ENCODE measurements at regions not wholly inside any gene's neighbourhood (a gene's known extent, or its start where the extent isn't known, plus 50 kb on each side); places are given as distances from the start of the nearest gene placed in this dataset.

GRCh38 chr5:170169996-170170395 is 62.8 kb upstream of the C5orf58 start:
- Histone ChIP-seq H3K23ac (ENCODE audit: low read length) (no peak overlapping the region), H3K4me3 (ENCODE audit: low read depth, low read length) (no peak overlapping the region), H3K36me3 (ENCODE audit: control insufficient read depth in 1 of 2, insufficient read depth in 2 of 2, low read length in 2 of 2) (no peaks in the 10 kb centered on the region), H2BK120ac (ENCODE audit: insufficient read depth, low read length, poor library complexity) (no peak overlapping the region), H2AK5ac (ENCODE audit: low read length) (no peak overlapping the region), H3K79me1 (ENCODE audit: low read length) (no peaks in the 10 kb centered on the region), H4K91ac (ENCODE audit: low read depth, low read length) (no peak overlapping the region), H3K27ac (ENCODE audit: low read depth, low read length) (no peak overlapping the region), H2AFZ (ENCODE audit: insufficient read depth, low read length, poor library complexity) (no peak overlapping the region), H3K9ac (ENCODE audit: low read length) (no peak overlapping the region), H3K14ac (ENCODE audit: low read length) (no peak overlapping the region), H3K9me3 (ENCODE audit: insufficient read depth, low read depth, low read length) (no peaks in the 10 kb centered on the region), H4K12ac (ENCODE audit: low read depth, low read length) (no peak overlapping the region), H3K4me1 (ENCODE audit: control insufficient read depth in 1 of 2, insufficient read depth in 2 of 2, low read length in 2 of 2) (no peaks in the 10 kb centered on the region), H3K4me2 (ENCODE audit: low read length) (no peak overlapping the region), H3K4ac (ENCODE audit: low read depth, low read length) (no peak overlapping the region), H3K27me3 (ENCODE audit: insufficient read depth, low read length) (no peaks in the 10 kb centered on the region), H3K18ac (ENCODE audit: low read length) (no peak overlapping the region), H4K8ac (ENCODE audit: low read depth, low read length) (no peak overlapping the region), H2BK12ac (ENCODE audit: low read length) (no peak overlapping the region), H2BK5ac (ENCODE audit: low read depth, low read length, poor library complexity) (no peak overlapping the region), H3K79me2 (ENCODE audit: control insufficient read depth, insufficient read depth, low read length, poor library complexity) (no peaks in the 10 kb centered on the region)
- no peak for DNase-seq
- WGBS (ENCODE audit: extremely low coverage, insufficient coverage, insufficient read length) = no CpG with 5 or more reads among the region's 4 CpGs

- H3K79me1 ChIP-seq (ENCODE audit: low read length) = no peaks in the 10 kb centered on the region
- no peak overlapping the region for H2BK120ac ChIP-seq (ENCODE audit: insufficient read depth, low read length, poor library complexity)
- H3K9me3 ChIP-seq (ENCODE audit: insufficient read depth, low read depth, low read length) = no peaks in the 10 kb centered on the region
- H3K4ac ChIP-seq (ENCODE audit: low read depth, low read length) = no peak overlapping the region
- no peak overlapping the region for H3K18ac ChIP-seq (ENCODE audit: low read length)
- H3K36me3 ChIP-seq (ENCODE audit: control insufficient read depth in 1 of 2, insufficient read depth in 2 of 2, low read length in 2 of 2) = no peaks in the 10 kb centered on the region
- H2AFZ ChIP-seq (ENCODE audit: insufficient read depth, low read length, poor library complexity) = no peak overlapping the region
- no peaks in the 10 kb centered on the region for H3K4me1 ChIP-seq (ENCODE audit: control insufficient read depth in 1 of 2, insufficient read depth in 2 of 2, low read length in 2 of 2)
- no peak overlapping the region for H4K91ac ChIP-seq (ENCODE audit: low read depth, low read length)
- H4K12ac ChIP-seq (ENCODE audit: low read depth, low read length) = no peak overlapping the region
- no peak overlapping the region for H2BK5ac ChIP-seq (ENCODE audit: low read depth, low read length, poor library complexity)
- no peak overlapping the region for H3K4me2 ChIP-seq (ENCODE audit: low read length)
- no peak overlapping the region for H2BK12ac ChIP-seq (ENCODE audit: low read length)
- H2AK5ac ChIP-seq (ENCODE audit: low read length) = no peak overlapping the region
- no peak overlapping the region for H3K23ac ChIP-seq (ENCODE audit: low read length)
- no peak overlapping the region for H3K4me3 ChIP-seq (ENCODE audit: low read depth, low read length)
- no peak overlapping the region for H3K9ac ChIP-seq (ENCODE audit: low read length)
- no peaks in the 10 kb centered on the region for H3K79me2 ChIP-seq (ENCODE audit: control insufficient read depth, insufficient read depth, low read length, poor library complexity)
- no peak overlapping the region for H4K8ac ChIP-seq (ENCODE audit: low read depth, low read length)
- H3K27me3 ChIP-seq (ENCODE audit: insufficient read depth, low read length) = no peaks in the 10 kb centered on the region
- WGBS (ENCODE audit: extremely low coverage, insufficient coverage, insufficient read length) = no CpG with 5 or more reads among the region's 4 CpGs
- no peak overlapping the region for H3K14ac ChIP-seq (ENCODE audit: low read length)
- no peak overlapping the region for H3K27ac ChIP-seq (ENCODE audit: low read depth, low read length)
- DNase-seq = no peak
Observed at GRCh38 chr5:170171811-170172210, 61.0 kb upstream of the C5orf58 start.

GRCh38 chr5:170173227-170173626 is 59.6 kb upstream of the C5orf58 start:
- Histone ChIP-seq H3K36me3 (ENCODE audit: control insufficient read depth in 1 of 2, insufficient read depth in 2 of 2, low read length in 2 of 2) (no peaks in the 10 kb centered on the region), H3K27me3 (ENCODE audit: insufficient read depth, low read length) (no peaks in the 10 kb centered on the region), H4K91ac (ENCODE audit: low read depth, low read length) (no peak overlapping the region), H3K4ac (ENCODE audit: low read depth, low read length) (no peak overlapping the region), H2BK12ac (ENCODE audit: low read length) (no peak overlapping the region), H2AFZ (ENCODE audit: insufficient read depth, low read length, poor library complexity) (no peak overlapping the region), H3K4me3 (ENCODE audit: low read depth, low read length) (no peak overlapping the region), H3K27ac (ENCODE audit: low read depth, low read length) (no peak overlapping the region), H4K8ac (ENCODE audit: low read depth, low read length) (no peak overlapping the region), H2BK120ac (ENCODE audit: insufficient read depth, low read length, poor library complexity) (no peak overlapping the region), H3K9ac (ENCODE audit: low read length) (no peak overlapping the region), H2AK5ac (ENCODE audit: low read length) (no peak overlapping the region), H3K9me3 (ENCODE audit: insufficient read depth, low read depth, low read length) (no peaks in the 10 kb centered on the region), H3K4me2 (ENCODE audit: low read length) (no peak overlapping the region), H3K14ac (ENCODE audit: low read length) (no peak overlapping the region), H3K18ac (ENCODE audit: low read length) (no peak overlapping the region), H2BK5ac (ENCODE audit: low read depth, low read length, poor library complexity) (no peak overlapping the region), H3K4me1 (ENCODE audit: control insufficient read depth in 1 of 2, insufficient read depth in 2 of 2, low read length in 2 of 2) (peaks cover 0 to 4% of the 10 kb centered on the region in 2 experiments), H4K12ac (ENCODE audit: low read depth, low read length) (no peak overlapping the region), H3K79me1 (ENCODE audit: low read length) (no peaks in the 10 kb centered on the region), H3K23ac (ENCODE audit: low read length) (no peak overlapping the region), H3K79me2 (ENCODE audit: control insufficient read depth, insufficient read depth, low read length, poor library complexity) (no peaks in the 10 kb centered on the region)
- WGBS (ENCODE audit: extremely low coverage, insufficient coverage, insufficient read length) = no CpG with 5 or more reads among the region's 4 CpGs
- peak in 1 of 2 donors; percentile 23 for DNase-seq

GRCh38 chr5:170173647-170174046 is 59.1 kb upstream of the C5orf58 start:
- Histone ChIP-seq H3K27me3 (ENCODE audit: insufficient read depth, low read length) (no peaks in the 10 kb centered on the region), H3K9me3 (ENCODE audit: insufficient read depth, low read depth, low read length) (no peaks in the 10 kb centered on the region), H4K8ac (ENCODE audit: low read depth, low read length) (no peak overlapping the region), H2BK5ac (ENCODE audit: low read depth, low read length, poor library complexity) (no peak overlapping the region), H3K23ac (ENCODE audit: low read length) (no peak overlapping the region), H2BK12ac (ENCODE audit: low read length) (no peak overlapping the region), H3K36me3 (ENCODE audit: control insufficient read depth in 1 of 2, insufficient read depth in 2 of 2, low read length in 2 of 2) (no peaks in the 10 kb centered on the region), H3K4me3 (ENCODE audit: low read depth, low read length) (no peak overlapping the region), H3K4me2 (ENCODE audit: low read length) (no peak overlapping the region), H2AK5ac (ENCODE audit: low read length) (no peak overlapping the region), H3K79me1 (ENCODE audit: low read length) (no peaks in the 10 kb centered on the region), H4K91ac (ENCODE audit: low read depth, low read length) (no peak overlapping the region), H3K4ac (ENCODE audit: low read depth, low read length) (no peak overlapping the region), H3K4me1 (ENCODE audit: control insufficient read depth in 1 of 2, insufficient read depth in 2 of 2, low read length in 2 of 2) (peaks cover 1 to 4% of the 10 kb centered on the region in 2 experiments), H3K9ac (ENCODE audit: low read length) (no peak overlapping the region), H2BK120ac (ENCODE audit: insufficient read depth, low read length, poor library complexity) (no peak overlapping the region), H2AFZ (ENCODE audit: insufficient read depth, low read length, poor library complexity) (no peak overlapping the region), H3K18ac (ENCODE audit: low read length) (no peak overlapping the region), H4K12ac (ENCODE audit: low read depth, low read length) (no peak overlapping the region), H3K14ac (ENCODE audit: low read length) (no peak overlapping the region), H3K79me2 (ENCODE audit: control insufficient read depth, insufficient read depth, low read length, poor library complexity) (no peaks in the 10 kb centered on the region), H3K27ac (ENCODE audit: low read depth, low read length) (no peak overlapping the region)
- WGBS (ENCODE audit: extremely low coverage, insufficient coverage, insufficient read length) = no CpG with 5 or more reads among the region's 5 CpGs
- DNase-seq = no peak

All from trophoblast cell (in vitro differentiated cells and primary cell).